Stomach (tissue), 4 donors: ENCODE measurements at regions not wholly inside any gene's neighbourhood (a gene's known extent, or its start where the extent isn't known, plus 50 kb on each side); places are given as distances from the start of the nearest gene placed in this dataset.

Experiments
- CTCF ChIP-seq, 7 experiments: fragments of 450-650 bp in 4 of 7; fragments of 200-600 bp in 3 of 7; sonication (generic) in 3 of 7; IDR thresholded peaks; one replicate each; pipeline ENCODE4 v1.5.1; 2016 to 2019; ENCODE audit warnings: antibody characterized with exemption in 7 of 7, control low read depth in 2 of 7, mild to moderate bottlenecking in 1 of 7
- POLR2A ChIP-seq, 4 donors: fragments of 450-650 bp; IDR thresholded peaks; one replicate each; pipeline ENCODE4 v1.6.1; 2016; ENCODE audit warnings: antibody characterized with exemption in 4 of 4, control low read depth in 2 of 4, mild to moderate bottlenecking in 1 of 4, moderate library complexity in 1 of 4
- POLR2AphosphoS5 ChIP-seq, 3 donors: sonication (generic); formaldehyde crosslinking; IDR thresholded peaks; one replicate each; pipeline ENCODE4 v1.6.1; 2016; ENCODE audit warnings: antibody characterized with exemption in 3 of 3

DNA sequence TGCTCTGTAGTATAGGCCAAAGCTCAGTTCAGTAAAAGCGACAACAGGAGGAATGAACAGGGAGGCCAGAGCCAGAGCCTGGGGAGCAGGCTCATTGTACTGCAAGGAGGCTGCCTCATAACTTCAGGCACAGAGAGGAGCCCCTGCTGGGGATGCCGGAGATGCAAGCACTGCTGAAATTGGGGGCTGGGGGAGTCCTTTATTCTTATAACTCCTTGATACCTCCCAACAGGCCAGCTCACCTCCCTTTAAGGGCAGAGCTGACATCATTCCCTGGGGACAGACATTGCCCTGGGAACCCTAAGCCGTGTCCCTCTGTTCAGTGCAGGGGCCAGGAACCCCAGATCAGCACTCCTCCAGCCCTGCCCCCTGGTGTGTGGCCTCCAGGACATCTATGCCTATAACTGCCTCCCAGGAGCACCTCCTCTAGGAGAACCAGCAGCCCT is 83.8 kb upstream of the MRPS22 start:
- TF ChIP-seq CTCF (IDR thresholded peaks at IDR 0.05) (no peak), POLR2A (IDR thresholded peaks at IDR 0.05) (no peak), POLR2AphosphoS5 (IDR thresholded peaks at IDR 0.05) (no peak)
